Ecto neural progenitor cell (in vitro differentiated cells): ENCODE measurements at regions not wholly inside any gene's neighbourhood (a gene's known extent, or its start where the extent isn't known, plus 50 kb on each side); places are given as distances from the start of the nearest gene placed in this dataset.

Experiments
- DNase-seq: peaks from one replicate; pipeline ENCODE4 v3.0.0-alpha.2; 2018; ENCODE audit warnings: low spot score

- DNase-seq = no peak
Measured at GRCh38 chr18:78528411-78529258, 451.0 kb upstream of the SALL3 start.

DNA sequence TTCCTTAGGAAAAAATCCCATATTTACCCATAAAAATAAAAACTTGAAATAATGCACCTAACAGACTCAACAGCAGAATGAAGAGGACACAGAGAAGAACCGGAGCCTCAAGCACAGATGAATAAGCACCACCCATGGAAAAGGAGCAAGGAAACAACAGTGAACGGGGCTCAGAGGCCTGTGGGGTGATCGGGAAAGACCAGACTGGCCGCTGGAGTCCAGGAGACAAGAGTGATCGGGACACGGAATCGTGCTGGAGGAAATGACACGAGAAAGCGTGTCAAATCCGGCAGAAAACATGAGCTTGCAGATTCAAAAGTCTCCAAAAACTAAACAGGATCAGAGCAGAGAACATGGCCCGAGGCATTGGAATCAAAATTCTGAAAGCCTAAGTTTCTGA, 448.0 kb upstream of the SALL3 start:
- no peak for DNase-seq

GRCh38 chr18:78538669-78539440, 440.8 kb upstream of the SALL3 start:
- no peak for DNase-seq

GRCh38 chr18:78540636-78541529, 438.7 kb upstream of the SALL3 start:
- no peak for DNase-seq

DNA sequence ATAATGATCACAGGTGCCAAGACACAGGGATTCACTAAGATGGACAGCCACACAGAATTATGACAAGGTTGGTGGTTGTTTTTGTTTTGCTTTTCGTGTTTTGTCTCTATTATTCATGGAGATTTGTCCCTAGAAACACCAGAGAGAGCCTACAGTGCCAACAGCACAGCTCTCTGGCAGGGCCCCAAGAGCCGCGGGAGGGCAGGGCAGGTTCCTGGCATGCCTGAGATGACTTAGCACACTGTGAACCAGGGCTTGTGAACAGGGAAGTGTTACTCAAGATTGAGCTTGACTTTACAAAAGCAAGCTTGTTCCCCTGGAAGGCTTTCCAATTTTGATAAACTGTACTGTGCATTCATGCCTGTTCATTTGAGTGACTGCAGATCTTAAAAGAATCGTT, 437.4 kb upstream of the SALL3 start:
- no peak for DNase-seq

GRCh38 chr18:78543201-78543725, 436.4 kb upstream of the SALL3 start:
- DNase-seq = no peak

DNA sequence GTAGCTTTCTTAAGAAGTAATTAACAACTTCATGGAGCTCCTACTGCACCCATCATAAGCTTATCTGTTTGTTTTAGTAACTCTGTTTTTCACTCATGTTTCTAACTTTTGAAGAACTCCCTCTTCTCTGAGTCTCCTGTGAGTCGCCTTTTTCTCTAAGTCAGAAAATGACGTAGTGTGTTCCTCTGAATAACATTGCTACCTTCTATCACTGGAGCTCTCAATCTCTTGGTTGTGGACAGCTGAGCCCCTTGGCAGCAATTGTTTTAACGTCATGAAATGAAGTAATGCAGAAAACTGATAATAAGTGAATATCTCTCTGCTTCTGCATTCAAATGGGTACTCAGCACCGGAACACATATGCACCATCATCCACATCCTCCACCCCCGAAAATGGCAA, 433.3 kb upstream of the SALL3 start:
- no peak for DNase-seq

DNA sequence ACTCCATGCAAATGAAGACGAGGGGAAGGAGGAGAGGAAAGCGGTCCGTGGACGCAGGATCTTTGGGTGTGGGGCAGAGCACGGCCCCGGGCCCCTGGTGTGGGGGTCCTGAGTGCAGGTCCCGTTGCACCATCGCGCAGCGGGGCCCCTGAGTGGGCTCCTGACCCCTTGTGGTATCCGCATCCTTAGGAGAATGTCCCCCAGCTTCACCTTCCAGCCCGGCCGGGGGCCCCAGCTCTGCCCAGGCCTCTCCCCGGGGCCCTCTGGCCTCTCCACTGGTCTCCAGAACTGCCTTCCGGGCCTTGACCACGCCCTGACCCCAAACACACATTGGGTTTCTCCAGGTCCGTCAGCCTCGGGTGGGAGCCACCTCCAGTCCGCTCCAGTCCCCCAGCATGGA, 431.8 kb upstream of the SALL3 start:
- DNase-seq = no peak

DNA sequence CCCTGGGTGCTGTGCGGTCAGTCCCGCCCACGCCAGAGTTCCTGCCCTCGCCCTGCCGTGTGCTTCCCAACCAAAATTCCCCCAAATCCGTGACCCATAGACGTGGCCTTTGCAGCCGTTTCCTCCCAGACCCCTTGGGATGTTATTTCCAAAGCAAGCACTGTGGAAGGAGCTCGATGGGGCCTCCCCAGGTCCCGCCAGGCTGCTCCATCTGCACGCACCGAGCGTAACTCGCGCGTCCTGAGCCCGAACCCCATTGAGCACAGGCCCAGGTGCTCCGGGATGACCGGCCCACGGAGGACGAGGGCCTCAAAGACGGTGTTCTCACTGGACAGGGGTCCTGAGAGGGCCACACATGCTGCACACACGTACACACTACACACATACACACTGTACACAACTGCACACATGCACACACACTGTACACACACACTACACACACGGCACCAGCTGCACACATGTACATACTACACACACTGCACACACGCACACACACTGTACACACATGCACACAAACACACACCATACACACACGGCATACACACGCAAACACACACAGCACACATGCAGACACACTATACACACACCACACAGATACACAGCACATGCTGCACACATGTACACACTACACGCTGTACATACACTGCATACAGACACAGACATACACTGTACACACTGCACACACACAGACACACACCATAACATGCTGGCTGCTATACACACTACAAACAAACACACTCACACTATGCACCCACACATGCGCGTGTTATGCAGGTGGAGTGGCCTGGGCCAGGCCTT, 431.2 kb upstream of the SALL3 start:
- no peak for DNase-seq

- no peak for DNase-seq
Measured at GRCh38 chr18:78549971-78550370, 429.6 kb upstream of the SALL3 start.

DNA sequence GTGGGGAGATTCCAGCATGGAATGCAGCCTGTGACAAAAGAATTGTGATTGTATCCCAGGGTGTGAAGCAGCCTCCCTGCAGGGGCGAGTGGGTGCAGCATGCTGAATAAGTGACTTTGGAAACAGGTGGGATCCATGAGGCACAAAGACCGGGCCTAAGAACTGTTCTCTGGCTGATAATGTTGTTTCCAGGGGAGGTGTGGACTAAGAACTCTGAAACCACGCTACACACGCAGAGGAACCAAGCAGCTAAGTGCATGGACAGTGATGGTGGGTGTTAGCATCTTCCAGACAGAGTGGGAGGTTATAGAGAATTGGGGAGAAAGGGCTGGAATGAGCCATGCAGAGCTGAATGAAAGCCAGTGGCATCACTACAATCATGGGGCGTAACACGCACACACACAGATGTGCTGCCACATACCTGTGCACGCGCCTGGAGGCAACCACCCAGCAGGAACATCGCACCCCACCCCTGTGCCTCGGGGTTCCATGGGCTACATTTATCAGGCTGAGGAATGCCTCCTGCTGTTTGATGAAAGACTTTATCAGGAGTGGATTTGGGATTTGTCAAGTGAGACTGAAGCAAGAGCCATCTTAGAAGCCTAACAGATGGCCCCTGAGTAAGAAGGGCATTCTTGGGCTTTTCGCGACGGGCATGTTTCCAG, 424.5 kb upstream of the SALL3 start:
- no peak for DNase-seq

GRCh38 chr18:78557371-78557770, 422.2 kb upstream of the SALL3 start:
- no peak for DNase-seq

GRCh38 chr18:78558101-78558810, 421.4 kb upstream of the SALL3 start:
- DNase-seq = peak; percentile 27

- peak; percentile 21 for DNase-seq
Measured at GRCh38 chr18:78558948-78559347, 420.7 kb upstream of the SALL3 start.

GRCh38 chr18:78559584-78559983, 420.0 kb upstream of the SALL3 start:
- DNase-seq = no peak

DNA sequence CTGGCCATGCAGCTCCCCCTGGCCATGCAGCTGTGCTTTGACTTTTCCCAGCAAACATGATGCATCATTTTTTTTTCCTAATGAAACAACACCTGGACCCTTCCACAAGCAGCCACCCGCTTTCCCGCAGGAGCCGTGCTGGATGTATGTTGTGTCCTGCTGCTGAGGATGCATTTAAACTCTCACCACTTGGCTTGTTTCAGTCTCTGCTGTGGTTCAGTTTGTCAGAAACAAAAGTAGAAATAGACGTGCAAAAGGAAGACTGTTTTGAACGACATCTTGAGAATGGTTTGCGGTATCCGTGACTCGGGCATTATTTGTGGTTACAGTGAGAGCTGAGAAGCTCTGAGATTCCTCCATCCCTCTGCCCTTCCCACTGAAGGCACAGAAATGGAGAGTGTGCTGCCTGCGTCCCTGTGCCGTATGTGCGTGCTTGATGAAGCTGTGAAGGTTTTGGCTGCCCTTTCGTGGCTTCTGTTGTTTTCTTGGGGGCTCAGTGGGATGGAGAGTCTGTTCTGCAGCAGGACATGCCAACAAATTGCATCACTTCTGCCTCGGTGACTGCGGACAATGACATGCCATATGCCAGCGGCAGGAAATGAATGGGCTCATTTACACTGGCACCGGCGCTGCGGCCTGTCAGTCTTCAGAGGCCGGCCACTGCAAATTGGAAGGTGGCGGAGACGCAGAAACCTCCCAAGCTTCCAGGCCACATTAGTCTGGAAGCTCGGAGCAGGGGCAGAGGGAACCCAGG, 417.7 kb upstream of the SALL3 start:
- DNase-seq = peak; percentile 39

- DNase-seq = peak; percentile 40
Measured at GRCh38 chr18:78562531-78562961, 417.1 kb upstream of the SALL3 start.

DNA sequence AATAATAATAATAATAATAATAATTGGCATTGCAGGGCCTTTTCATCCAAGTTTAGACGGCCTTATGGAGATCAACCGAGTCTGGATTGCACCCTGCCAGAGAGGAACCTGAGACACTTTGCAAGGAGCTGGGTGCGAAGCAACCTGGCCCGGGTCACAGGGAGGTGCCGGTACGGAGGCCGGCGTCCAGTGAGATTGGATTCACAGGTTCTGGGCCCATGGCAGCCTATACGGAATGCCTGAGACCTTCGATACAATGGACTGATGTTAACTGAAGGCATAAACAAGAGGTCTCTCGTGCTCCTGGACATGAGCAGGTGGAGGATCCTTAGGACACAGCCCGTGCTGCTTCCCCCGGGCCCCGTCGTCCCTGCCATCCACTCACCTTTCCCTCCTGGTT, 416.5 kb upstream of the SALL3 start:
- DNase-seq = peak; percentile 25

GRCh38 chr18:78564030-78564429, 415.6 kb upstream of the SALL3 start:
- peak; percentile 27 for DNase-seq
